Gastroesophageal sphincter (tissue), 3 donors: ENCODE measurements at regions not wholly inside any gene's neighbourhood (a gene's known extent, or its start where the extent isn't known, plus 50 kb on each side); places are given as distances from the start of the nearest gene placed in this dataset.

Experiments
- CTCF ChIP-seq, 4 experiments: fragments of 200-600 bp in 2 of 4; fragments of 450-650 bp in 2 of 4; sonication (generic) in 1 of 4; IDR thresholded peaks; one replicate each; pipeline ENCODE4 v1.5.1; 2017 to 2019; ENCODE audit warnings: antibody characterized with exemption in 4 of 4, mild to moderate bottlenecking in 2 of 4, moderate library complexity in 2 of 4
- POLR2AphosphoS5 ChIP-seq: sonication (generic); formaldehyde crosslinking; IDR thresholded peaks from one replicate; pipeline ENCODE4 v1.6.1; 2017; ENCODE audit warnings: antibody characterized with exemption

GRCh38 chr16:73725156-73725555 lies 571.5 kb upstream of the PSMD7 start:
- TF ChIP-seq POLR2AphosphoS5, result no peak
- TF ChIP-seq CTCF (IDR thresholded peaks at IDR 0.05), result no peak
